H9 (cell line): ENCODE measurements at regions not wholly inside any gene's neighbourhood (a gene's known extent, or its start where the extent isn't known, plus 50 kb on each side); places are given as distances from the start of the nearest gene placed in this dataset.
A peak's percentile ranks its signal among the peaks of the same experiment; 100 is the strongest.

Experiments used
- DNase-seq: peaks from one replicate; pipeline ENCODE4 v3.0.0-alpha.2; 2017
- H2AFZ ChIP-seq: one replicate; pipeline ENCODE4 v1.6.1; 2013; ENCODE audit warnings: mild to moderate bottlenecking, low read length, control low read depth, moderate library complexity
- H2AK5ac ChIP-seq: 2 replicates; pipeline ENCODE4 v1.6.1; 2013; ENCODE audit warnings: low read length, control low read depth, mixed read lengths; ENCODE audit not compliant: insufficient read length
- H2BK120ac ChIP-seq: one replicate; pipeline ENCODE4 v1.6.1; 2013; ENCODE audit warnings: low read depth, mild to moderate bottlenecking, low read length, control low read depth, inconsistent platforms; ENCODE audit not compliant: poor library complexity, severe bottlenecking
- H2BK12ac ChIP-seq: 2 replicates; pipeline ENCODE4 v1.6.1; 2013; ENCODE audit warnings: low read length, control low read depth, mixed read lengths, low read depth; ENCODE audit not compliant: insufficient read length
- H2BK15ac ChIP-seq: 2 replicates; pipeline ENCODE4 v1.6.1; 2013; ENCODE audit warnings: low read depth, low read length, control low read depth
- H2BK20ac ChIP-seq: one replicate; pipeline ENCODE4 v1.6.1; 2013; ENCODE audit warnings: low read depth, mild to moderate bottlenecking, low read length, control low read depth, inconsistent platforms; ENCODE audit not compliant: poor library complexity, severe bottlenecking
- H2BK5ac ChIP-seq: 2 replicates; pipeline ENCODE4 v1.6.1; 2013; ENCODE audit warnings: low read length, control low read depth, mixed read lengths; ENCODE audit not compliant: insufficient read length
- H3K14ac ChIP-seq: 2 replicates; pipeline ENCODE4 v1.6.1; 2013; ENCODE audit warnings: low read length, control low read depth; ENCODE audit not compliant: insufficient read depth
- H3K18ac ChIP-seq: 2 replicates; pipeline ENCODE4 v1.6.1; 2013; ENCODE audit warnings: low read depth, mild to moderate bottlenecking, mixed read lengths, low read length, control low read depth; ENCODE audit not compliant: insufficient read length
- H3K23ac ChIP-seq: 2 replicates; pipeline ENCODE4 v1.6.1; 2013; ENCODE audit warnings: low read length, control low read depth, mixed read lengths, low read depth; ENCODE audit not compliant: insufficient read length
- H3K23me2 ChIP-seq: 2 replicates; pipeline ENCODE4 v1.6.1; 2013; ENCODE audit warnings: low read depth, mild to moderate bottlenecking, mixed read lengths, low read length, control low read depth; ENCODE audit not compliant: insufficient read length, poor library complexity, severe bottlenecking
- H3K27ac ChIP-seq: 2 replicates; pipeline ENCODE4 v1.5.1; 2013; ENCODE audit warnings: low read length, control low read depth, mixed read lengths, low read depth; ENCODE audit not compliant: insufficient read length
- H3K27me3 ChIP-seq: 2 replicates; pipeline ENCODE4 v1.6.1; 2013; ENCODE audit warnings: low read length, control low read depth, inconsistent platforms; ENCODE audit not compliant: insufficient read depth
- H3K4ac ChIP-seq: 2 replicates; pipeline ENCODE4 v1.6.1; 2013; ENCODE audit warnings: low read depth, mild to moderate bottlenecking, control low read depth, inconsistent platforms, low read length, moderate library complexity
- H3K4me1 ChIP-seq: 2 replicates; pipeline ENCODE4 v1.6.1; 2013; ENCODE audit warnings: low read length, control low read depth, inconsistent platforms; ENCODE audit not compliant: insufficient read depth
- H3K4me2 ChIP-seq: 2 replicates; pipeline ENCODE4 v1.6.1; 2013; ENCODE audit warnings: low read length, control low read depth, mixed read lengths; ENCODE audit not compliant: insufficient read length, insufficient read depth
- H3K56ac ChIP-seq: 2 replicates; pipeline ENCODE4 v1.6.1; 2013; ENCODE audit warnings: low read depth, mild to moderate bottlenecking, mixed read lengths, low read length, control low read depth; ENCODE audit not compliant: insufficient read length
- H3K79me1 ChIP-seq: 2 replicates; pipeline ENCODE4 v1.6.1; 2013; ENCODE audit warnings: low read depth, mild to moderate bottlenecking, moderate library complexity, low read length, control low read depth, inconsistent platforms; ENCODE audit not compliant: insufficient read depth, poor library complexity, severe bottlenecking
- H3K79me2 ChIP-seq: 2 replicates; pipeline ENCODE4 v1.6.1; 2013; ENCODE audit warnings: low read length, control low read depth, inconsistent platforms; ENCODE audit not compliant: insufficient read depth
- H3K9ac ChIP-seq: 2 replicates; pipeline ENCODE4 v1.6.1; 2013; ENCODE audit warnings: low read length, control low read depth, mixed read lengths; ENCODE audit not compliant: insufficient read length; ENCODE audit errors: extremely low read depth
- H3K9me3 ChIP-seq: one replicate; pipeline ENCODE4 v1.6.1; 2013; ENCODE audit warnings: low read depth, low read length, inconsistent platforms; ENCODE audit not compliant: control insufficient read depth
- H3T11ph ChIP-seq: one replicate; pipeline ENCODE4 v1.6.1; 2013; ENCODE audit warnings: mild to moderate bottlenecking, low read length, control low read depth, inconsistent platforms
- H4K20me1 ChIP-seq: one replicate; pipeline ENCODE4 v1.6.1; 2013; ENCODE audit not compliant: control insufficient read depth, insufficient read length, insufficient read depth
- H4K5ac ChIP-seq: 2 replicates; pipeline ENCODE4 v1.6.1; 2013; ENCODE audit warnings: low read depth, mild to moderate bottlenecking, mixed read lengths, low read length, control low read depth; ENCODE audit not compliant: insufficient read length
- H4K8ac ChIP-seq: replicated peaks from 2 replicates; pipeline ENCODE4 v1.6.1; 2013; ENCODE audit warnings: low read length, control low read depth, mixed read lengths, low read depth; ENCODE audit not compliant: insufficient read length
- H4K91ac ChIP-seq: 2 replicates; pipeline ENCODE4 v1.6.1; 2013; ENCODE audit warnings: low read depth, mild to moderate bottlenecking, moderate library complexity, mixed read lengths, low read length, control low read depth; ENCODE audit not compliant: insufficient read length
- H3K27ac Mint-ChIP-seq, 3 experiments: 2 replicates in 2 of 3; 3 replicates in 1 of 3; pipeline ENCODE4 v1.8.0; 2020 to 2021; ENCODE audit warnings: mixed read lengths in 3 of 3, mild to moderate bottlenecking in 1 of 3, moderate library complexity in 1 of 3
- H3K27me3 Mint-ChIP-seq: 2 replicates; pipeline ENCODE4 v1.8.0; 2021; ENCODE audit warnings: low read depth, mild to moderate bottlenecking, moderate library complexity, mixed read lengths
- H3K36me3 Mint-ChIP-seq, 3 experiments: 2 replicates in 2 of 3; 3 replicates in 1 of 3; pipeline ENCODE4 v1.8.0; 2020 to 2021; ENCODE audit warnings: low read depth in 3 of 3, mixed read lengths in 3 of 3; ENCODE audit not compliant: insufficient read depth in 1 of 3
- H3K4me1 Mint-ChIP-seq, 2 experiments: 2 replicates each; pipeline ENCODE4 v1.8.0; 2020; ENCODE audit warnings: mixed read lengths in 2 of 2
- H3K4me3 Mint-ChIP-seq, 2 experiments: 2 replicates in 1 of 2; 3 replicates in 1 of 2; pipeline ENCODE4 v1.8.0; 2020 to 2021; ENCODE audit warnings: mild to moderate bottlenecking in 2 of 2, mixed read lengths in 2 of 2, moderate library complexity in 1 of 2
- H3K9me3 Mint-ChIP-seq, 2 experiments: 2 replicates in 1 of 2; 3 replicates in 1 of 2; pipeline ENCODE4 v1.8.0; 2020; ENCODE audit warnings: mild to moderate bottlenecking in 2 of 2, mixed read lengths in 2 of 2, moderate library complexity in 1 of 2
- WGBS: extraction: QIAGEN DNeasy Blood & Tissue Kit; methylation state at CpG from one replicate; pipeline ENCODE4 v1.1.7; 2013; ENCODE audit warnings: missing lambda C conversion rate, low lambda C conversion rate, mixed read lengths; ENCODE audit not compliant: insufficient read length; ENCODE audit errors: extremely low coverage; 5-methylcytosine and 5-hydroxymethylcytosine counted together
- TF ChIP-seq, protein P1 (sequence below): fragments of 200-600 bp; sonication (generic); conservative IDR thresholded peaks from 3 replicates; pipeline ENCODE4 v1.8.0; 2021; ENCODE audit warnings: antibody characterized with exemption, mild to moderate bottlenecking

GRCh38 chr6:156587751-156588301 is 189.4 kb upstream of the ARID1B start:
- WGBS = no CpG with 5 or more reads among the region's 3 CpGs
- Histone ChIP-seq H3K4ac (no peak overlapping the region), H3K27ac (no peak overlapping the region), H3K23me2 (no peaks in the 10 kb centered on the region), H3K9me3 (no peaks in the 10 kb centered on the region), H3K9ac (no peak overlapping the region), H3K27me3 (no peaks in the 10 kb centered on the region), H3K4me1 (no peaks in the 10 kb centered on the region), H4K20me1 (no peaks in the 10 kb centered on the region), H4K91ac (no peak overlapping the region), H3K79me2 (no peaks in the 10 kb centered on the region), H3T11ph (no peak overlapping the region), H3K14ac (no peak overlapping the region), H2AK5ac (no peak overlapping the region), H3K56ac (no peak overlapping the region), H2BK5ac (no peak overlapping the region), H2BK12ac (no peak overlapping the region), H2BK120ac (no peak overlapping the region), H2BK20ac (no peak overlapping the region), H4K8ac (no peak overlapping the region), H2BK15ac (no peak overlapping the region), H3K4me2 (no peak overlapping the region), H3K18ac (no peak overlapping the region), H3K79me1 (no peaks in the 10 kb centered on the region), H4K5ac (no peak overlapping the region), H3K23ac (no peak overlapping the region), H2AFZ (no peak overlapping the region)
- Mint-ChIP-seq H3K27me3 (no peaks in the 10 kb centered on the region; the same call in 1 of the 2 replicates), H3K4me3 (no peak overlapping the region), H3K9me3 (no peaks in the 10 kb centered on the region), H3K36me3 (no peaks in the 10 kb centered on the region), H3K27ac (peak overlapping the region in 1 of 3 experiments; percentile 35; a peak in 1 of 7 replicates), H3K4me1 (peaks cover 0 to 9% of the 10 kb centered on the region in 2 experiments; a peak in 2 of 4 replicates)
- no peak for DNase-seq
- TF ChIP-seq, protein P1, sequence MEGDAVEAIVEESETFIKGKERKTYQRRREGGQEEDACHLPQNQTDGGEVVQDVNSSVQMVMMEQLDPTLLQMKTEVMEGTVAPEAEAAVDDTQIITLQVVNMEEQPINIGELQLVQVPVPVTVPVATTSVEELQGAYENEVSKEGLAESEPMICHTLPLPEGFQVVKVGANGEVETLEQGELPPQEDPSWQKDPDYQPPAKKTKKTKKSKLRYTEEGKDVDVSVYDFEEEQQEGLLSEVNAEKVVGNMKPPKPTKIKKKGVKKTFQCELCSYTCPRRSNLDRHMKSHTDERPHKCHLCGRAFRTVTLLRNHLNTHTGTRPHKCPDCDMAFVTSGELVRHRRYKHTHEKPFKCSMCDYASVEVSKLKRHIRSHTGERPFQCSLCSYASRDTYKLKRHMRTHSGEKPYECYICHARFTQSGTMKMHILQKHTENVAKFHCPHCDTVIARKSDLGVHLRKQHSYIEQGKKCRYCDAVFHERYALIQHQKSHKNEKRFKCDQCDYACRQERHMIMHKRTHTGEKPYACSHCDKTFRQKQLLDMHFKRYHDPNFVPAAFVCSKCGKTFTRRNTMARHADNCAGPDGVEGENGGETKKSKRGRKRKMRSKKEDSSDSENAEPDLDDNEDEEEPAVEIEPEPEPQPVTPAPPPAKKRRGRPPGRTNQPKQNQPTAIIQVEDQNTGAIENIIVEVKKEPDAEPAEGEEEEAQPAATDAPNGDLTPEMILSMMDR = no peak
